K562 (cell line): ENCODE measurements at regions not wholly inside any gene's neighbourhood (a gene's known extent, or its start where the extent isn't known, plus 50 kb on each side); places are given as distances from the start of the nearest gene placed in this dataset.

ENCODE experiments used
- IRF2 ChIP-seq: sonication (generic); formaldehyde crosslinking; IDR thresholded peaks from 2 replicates; pipeline ENCODE4 v1.8.1; 2022; ENCODE audit warnings: mild to moderate bottlenecking, missing genetic modification reagents
- MYC ChIP-seq, 2 experiments: fragments of 250-450 bp in 1 of 2; sonication (Bioruptor Pico) in 1 of 2; IDR thresholded peaks; 2 replicates each; pipeline versions ENCODE4 v1.5.1 to v1.6.1; 2012 to 2021; ENCODE audit warnings: low read depth in 2 of 2, borderline replicate concordance in 1 of 2, improper control_type of control experiment in 1 of 2, low read length in 1 of 2, mild to moderate bottlenecking in 1 of 2, moderate library complexity in 1 of 2
- PHF21A ChIP-seq: fragments of 450-650 bp; IDR thresholded peaks from 2 replicates; pipeline ENCODE4 v1.6.1; 2017; ENCODE audit warnings: low read depth, borderline replicate concordance
- RFX5 ChIP-seq: IDR thresholded peaks from 2 replicates; pipeline ENCODE4 v1.6.1; 2011; ENCODE audit warnings: low read depth, mild to moderate bottlenecking, improper control_type of control experiment, low read length
- THAP7 ChIP-seq: fragments of 250-450 bp; sonication (Bioruptor Pico); IDR thresholded peaks from 2 replicates; pipeline ENCODE4 v1.5.0; 2021
- TOE1 ChIP-seq, 2 experiments: fragments of 450-650 bp in 1 of 2; sonication (generic) in 1 of 2; formaldehyde crosslinking in 1 of 2; IDR thresholded peaks; 2 replicates each; pipeline versions ENCODE4 v1.7.1 to v1.8.0; 2016 to 2022; ENCODE audit warnings: borderline replicate concordance in 2 of 2, mild to moderate bottlenecking in 2 of 2, antibody characterized with exemption in 1 of 2, inconsistent platforms in 1 of 2, low read depth in 1 of 2, missing genetic modification reagents in 1 of 2, moderate library complexity in 1 of 2
- TF ChIP-seq, protein P1 (sequence below): fragments of 450-650 bp; formaldehyde crosslinking; IDR thresholded peaks from 2 replicates; pipeline ENCODE4 v1.4.0; 2022; ENCODE audit warnings: missing genetic modification characterization
- TF ChIP-seq, protein P2 (sequence below): fragments of 450-650 bp; IDR thresholded peaks from 2 replicates; pipeline ENCODE4 v1.6.1; 2016; ENCODE audit warnings: mild to moderate bottlenecking, moderate library complexity
- TF ChIP-seq, protein P3 (sequence below), 2 experiments: fragments of 450-650 bp; conservative IDR thresholded peaks; 2 replicates each; pipeline ENCODE4 v1.6.1; 2017; ENCODE audit warnings: mild to moderate bottlenecking in 2 of 2, moderate library complexity in 2 of 2

DNA sequence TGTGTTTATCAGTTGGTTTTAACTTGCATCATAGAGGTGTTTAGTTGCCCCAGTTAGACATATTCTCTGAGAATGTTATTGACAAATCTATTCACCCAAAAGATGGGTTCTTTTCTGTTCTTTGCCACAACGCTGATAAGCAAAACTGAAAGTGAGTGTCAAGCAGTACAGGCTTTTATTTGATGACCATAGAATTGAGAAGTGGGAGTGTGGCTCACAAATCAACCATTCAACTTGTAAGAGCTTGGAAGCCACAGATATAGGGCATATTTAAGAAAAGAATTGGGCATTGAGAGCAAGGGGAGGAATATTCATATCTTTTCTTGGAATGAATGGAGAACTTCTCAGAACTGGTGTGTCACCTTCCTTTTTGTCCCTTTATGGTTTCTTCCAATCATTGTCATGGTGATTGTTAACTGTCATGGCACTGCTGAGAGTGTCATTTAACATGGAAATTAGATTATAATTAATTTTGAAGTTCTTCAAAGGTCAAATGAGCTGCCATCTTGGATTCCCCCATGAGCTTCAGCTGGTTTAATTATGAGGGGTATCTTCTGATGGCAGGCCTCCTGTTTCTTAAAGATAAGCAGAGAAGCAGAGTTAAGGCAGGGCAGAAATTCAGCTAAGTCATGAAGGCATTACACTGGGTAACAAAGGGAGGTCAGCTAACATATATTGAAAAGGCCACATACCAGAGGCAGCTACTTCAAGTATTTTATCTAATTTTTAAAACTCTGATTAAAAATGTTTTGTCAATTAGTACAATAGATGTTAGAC is 254.0 kb upstream of the HTR1E start (continued):
- TF ChIP-seq, protein P1, sequence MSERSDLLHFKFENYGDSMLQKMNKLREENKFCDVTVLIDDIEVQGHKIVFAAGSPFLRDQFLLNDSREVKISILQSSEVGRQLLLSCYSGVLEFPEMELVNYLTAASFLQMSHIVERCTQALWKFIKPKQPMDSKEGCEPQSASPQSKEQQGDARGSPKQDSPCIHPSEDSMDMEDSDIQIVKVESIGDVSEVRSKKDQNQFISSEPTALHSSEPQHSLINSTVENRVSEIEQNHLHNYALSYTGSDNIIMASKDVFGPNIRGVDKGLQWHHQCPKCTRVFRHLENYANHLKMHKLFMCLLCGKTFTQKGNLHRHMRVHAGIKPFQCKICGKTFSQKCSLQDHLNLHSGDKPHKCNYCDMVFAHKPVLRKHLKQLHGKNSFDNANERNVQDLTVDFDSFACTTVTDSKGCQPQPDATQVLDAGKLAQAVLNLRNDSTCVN (CRISPR knock-in tag) = no peak
- TF ChIP-seq MYC (IDR thresholded peaks at IDR 0.05; ENCODE audit: low read depth, low read length) (peak; percentile 51; the same call in 1 of the 2 replicates), MYC (CRISPR knock-in tag; IDR thresholded peaks at IDR 0.05; ENCODE audit: borderline replicate concordance, low read depth) (no peak), IRF2 (CRISPR knock-in tag) (no peak), TOE1 (IDR thresholded peaks at IDR 0.05; ENCODE audit: borderline replicate concordance) (peak; percentile 14; the same call in 1 of the 2 replicates), TOE1 (CRISPR knock-in tag; IDR thresholded peaks at IDR 0.05; ENCODE audit: borderline replicate concordance, low read depth) (no peak), PHF21A (no peak), RFX5 (no peak), THAP7 (CRISPR knock-in tag) (no peak)
- TF ChIP-seq, protein P2, sequence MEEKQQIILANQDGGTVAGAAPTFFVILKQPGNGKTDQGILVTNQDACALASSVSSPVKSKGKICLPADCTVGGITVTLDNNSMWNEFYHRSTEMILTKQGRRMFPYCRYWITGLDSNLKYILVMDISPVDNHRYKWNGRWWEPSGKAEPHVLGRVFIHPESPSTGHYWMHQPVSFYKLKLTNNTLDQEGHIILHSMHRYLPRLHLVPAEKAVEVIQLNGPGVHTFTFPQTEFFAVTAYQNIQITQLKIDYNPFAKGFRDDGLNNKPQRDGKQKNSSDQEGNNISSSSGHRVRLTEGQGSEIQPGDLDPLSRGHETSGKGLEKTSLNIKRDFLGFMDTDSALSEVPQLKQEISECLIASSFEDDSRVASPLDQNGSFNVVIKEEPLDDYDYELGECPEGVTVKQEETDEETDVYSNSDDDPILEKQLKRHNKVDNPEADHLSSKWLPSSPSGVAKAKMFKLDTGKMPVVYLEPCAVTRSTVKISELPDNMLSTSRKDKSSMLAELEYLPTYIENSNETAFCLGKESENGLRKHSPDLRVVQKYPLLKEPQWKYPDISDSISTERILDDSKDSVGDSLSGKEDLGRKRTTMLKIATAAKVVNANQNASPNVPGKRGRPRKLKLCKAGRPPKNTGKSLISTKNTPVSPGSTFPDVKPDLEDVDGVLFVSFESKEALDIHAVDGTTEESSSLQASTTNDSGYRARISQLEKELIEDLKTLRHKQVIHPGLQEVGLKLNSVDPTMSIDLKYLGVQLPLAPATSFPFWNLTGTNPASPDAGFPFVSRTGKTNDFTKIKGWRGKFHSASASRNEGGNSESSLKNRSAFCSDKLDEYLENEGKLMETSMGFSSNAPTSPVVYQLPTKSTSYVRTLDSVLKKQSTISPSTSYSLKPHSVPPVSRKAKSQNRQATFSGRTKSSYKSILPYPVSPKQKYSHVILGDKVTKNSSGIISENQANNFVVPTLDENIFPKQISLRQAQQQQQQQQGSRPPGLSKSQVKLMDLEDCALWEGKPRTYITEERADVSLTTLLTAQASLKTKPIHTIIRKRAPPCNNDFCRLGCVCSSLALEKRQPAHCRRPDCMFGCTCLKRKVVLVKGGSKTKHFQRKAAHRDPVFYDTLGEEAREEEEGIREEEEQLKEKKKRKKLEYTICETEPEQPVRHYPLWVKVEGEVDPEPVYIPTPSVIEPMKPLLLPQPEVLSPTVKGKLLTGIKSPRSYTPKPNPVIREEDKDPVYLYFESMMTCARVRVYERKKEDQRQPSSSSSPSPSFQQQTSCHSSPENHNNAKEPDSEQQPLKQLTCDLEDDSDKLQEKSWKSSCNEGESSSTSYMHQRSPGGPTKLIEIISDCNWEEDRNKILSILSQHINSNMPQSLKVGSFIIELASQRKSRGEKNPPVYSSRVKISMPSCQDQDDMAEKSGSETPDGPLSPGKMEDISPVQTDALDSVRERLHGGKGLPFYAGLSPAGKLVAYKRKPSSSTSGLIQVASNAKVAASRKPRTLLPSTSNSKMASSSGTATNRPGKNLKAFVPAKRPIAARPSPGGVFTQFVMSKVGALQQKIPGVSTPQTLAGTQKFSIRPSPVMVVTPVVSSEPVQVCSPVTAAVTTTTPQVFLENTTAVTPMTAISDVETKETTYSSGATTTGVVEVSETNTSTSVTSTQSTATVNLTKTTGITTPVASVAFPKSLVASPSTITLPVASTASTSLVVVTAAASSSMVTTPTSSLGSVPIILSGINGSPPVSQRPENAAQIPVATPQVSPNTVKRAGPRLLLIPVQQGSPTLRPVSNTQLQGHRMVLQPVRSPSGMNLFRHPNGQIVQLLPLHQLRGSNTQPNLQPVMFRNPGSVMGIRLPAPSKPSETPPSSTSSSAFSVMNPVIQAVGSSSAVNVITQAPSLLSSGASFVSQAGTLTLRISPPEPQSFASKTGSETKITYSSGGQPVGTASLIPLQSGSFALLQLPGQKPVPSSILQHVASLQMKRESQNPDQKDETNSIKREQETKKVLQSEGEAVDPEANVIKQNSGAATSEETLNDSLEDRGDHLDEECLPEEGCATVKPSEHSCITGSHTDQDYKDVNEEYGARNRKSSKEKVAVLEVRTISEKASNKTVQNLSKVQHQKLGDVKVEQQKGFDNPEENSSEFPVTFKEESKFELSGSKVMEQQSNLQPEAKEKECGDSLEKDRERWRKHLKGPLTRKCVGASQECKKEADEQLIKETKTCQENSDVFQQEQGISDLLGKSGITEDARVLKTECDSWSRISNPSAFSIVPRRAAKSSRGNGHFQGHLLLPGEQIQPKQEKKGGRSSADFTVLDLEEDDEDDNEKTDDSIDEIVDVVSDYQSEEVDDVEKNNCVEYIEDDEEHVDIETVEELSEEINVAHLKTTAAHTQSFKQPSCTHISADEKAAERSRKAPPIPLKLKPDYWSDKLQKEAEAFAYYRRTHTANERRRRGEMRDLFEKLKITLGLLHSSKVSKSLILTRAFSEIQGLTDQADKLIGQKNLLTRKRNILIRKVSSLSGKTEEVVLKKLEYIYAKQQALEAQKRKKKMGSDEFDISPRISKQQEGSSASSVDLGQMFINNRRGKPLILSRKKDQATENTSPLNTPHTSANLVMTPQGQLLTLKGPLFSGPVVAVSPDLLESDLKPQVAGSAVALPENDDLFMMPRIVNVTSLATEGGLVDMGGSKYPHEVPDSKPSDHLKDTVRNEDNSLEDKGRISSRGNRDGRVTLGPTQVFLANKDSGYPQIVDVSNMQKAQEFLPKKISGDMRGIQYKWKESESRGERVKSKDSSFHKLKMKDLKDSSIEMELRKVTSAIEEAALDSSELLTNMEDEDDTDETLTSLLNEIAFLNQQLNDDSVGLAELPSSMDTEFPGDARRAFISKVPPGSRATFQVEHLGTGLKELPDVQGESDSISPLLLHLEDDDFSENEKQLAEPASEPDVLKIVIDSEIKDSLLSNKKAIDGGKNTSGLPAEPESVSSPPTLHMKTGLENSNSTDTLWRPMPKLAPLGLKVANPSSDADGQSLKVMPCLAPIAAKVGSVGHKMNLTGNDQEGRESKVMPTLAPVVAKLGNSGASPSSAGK = no peak
- TF ChIP-seq, protein P3, sequence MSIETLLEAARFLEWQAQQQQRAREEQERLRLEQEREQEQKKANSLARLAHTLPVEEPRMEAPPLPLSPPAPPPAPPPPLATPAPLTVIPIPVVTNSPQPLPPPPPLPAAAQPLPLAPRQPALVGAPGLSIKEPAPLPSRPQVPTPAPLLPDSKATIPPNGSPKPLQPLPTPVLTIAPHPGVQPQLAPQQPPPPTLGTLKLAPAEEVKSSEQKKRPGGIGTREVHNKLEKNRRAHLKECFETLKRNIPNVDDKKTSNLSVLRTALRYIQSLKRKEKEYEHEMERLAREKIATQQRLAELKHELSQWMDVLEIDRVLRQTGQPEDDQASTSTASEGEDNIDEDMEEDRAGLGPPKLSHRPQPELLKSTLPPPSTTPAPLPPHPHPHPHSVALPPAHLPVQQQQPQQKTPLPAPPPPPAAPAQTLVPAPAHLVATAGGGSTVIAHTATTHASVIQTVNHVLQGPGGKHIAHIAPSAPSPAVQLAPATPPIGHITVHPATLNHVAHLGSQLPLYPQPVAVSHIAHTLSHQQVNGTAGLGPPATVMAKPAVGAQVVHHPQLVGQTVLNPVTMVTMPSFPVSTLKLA (conservative IDR thresholded peaks at IDR 0.05) = peak in 1 of 2 experiments; percentile 54; a peak in 1 of 4 replicates
